Activated CD4-positive, alpha-beta T cell treated with anti-CD3 and anti-CD28 coated beads, Interleukin-2, Interleukin-6, amounts not matched to agents 100 ng/mL and 50 ng/mL, durations not matched to agents 16 hours and 8 hours (primary cell): ENCODE measurements at regions not wholly inside any gene's neighbourhood (a gene's known extent, or its start where the extent isn't known, plus 50 kb on each side); places are given as distances from the start of the nearest gene placed in this dataset.

Source experiments
- DNase-seq: peaks from one replicate; pipeline ENCODE4 v3.0.0-alpha.2; 2020

DNA sequence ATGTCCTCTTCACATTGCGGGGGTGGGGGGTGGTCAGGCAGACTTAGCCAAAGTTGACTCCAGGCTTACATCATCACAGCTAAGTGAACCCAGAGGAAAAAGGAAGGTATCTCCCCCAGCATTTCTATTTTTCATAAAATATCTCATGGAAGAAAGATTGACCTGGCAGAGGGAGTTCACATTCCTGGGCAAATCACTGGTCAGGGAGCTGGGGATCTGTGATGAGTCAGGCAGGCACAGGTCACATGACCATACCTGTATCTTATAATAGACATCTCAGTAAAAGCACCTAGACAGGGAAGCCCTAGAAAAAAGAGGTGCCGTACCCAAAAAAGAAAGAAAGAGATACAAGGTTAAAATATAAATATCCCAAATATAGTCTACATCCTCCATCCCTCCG is 57.3 kb upstream of the WWC1 start:
- DNase-seq, result no peak

DNA sequence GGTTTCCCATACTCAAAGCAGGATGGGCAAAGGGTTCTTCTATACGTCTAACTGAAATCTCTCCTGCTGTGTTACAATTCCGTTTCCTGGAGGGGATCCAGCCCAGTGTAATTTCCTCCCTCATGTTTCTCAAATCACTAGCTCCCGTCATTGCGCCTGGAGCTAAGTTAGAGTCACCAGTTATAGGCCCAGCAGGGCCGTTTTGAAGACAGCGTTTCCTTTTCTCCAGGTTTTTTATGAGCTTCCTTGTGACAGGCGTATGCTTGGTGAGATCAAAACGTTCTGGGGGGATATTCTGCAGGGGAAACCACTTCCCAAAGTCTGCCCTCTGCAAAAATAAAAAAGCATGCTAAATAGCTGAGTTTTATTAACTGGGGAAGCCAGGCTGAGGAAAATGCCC is 53.0 kb upstream of the WWC1 start:
- no peak for DNase-seq

DNA sequence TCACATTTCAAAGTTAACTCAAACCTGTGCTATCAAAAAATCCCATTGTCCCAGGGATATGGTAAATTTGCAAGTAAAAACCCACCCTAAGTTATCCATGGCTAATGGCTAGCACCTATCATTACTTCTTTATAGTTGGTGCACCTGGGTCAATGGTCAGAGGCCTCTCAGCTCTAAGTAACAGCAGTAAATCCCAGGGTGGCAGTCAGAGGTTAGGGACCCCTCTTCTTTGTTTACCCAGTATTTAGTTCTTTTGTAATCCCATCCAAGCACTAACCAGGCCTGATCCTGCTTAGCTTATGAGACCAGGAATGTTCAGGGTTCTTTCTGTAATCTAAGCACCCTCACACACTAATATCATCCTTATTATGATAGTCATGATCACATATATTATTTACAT is 52.1 kb upstream of the WWC1 start:
- DNase-seq, result no peak
